CD14-positive monocyte (primary cell): ENCODE measurements at regions not wholly inside any gene's neighbourhood (a gene's known extent, or its start where the extent isn't known, plus 50 kb on each side); places are given as distances from the start of the nearest gene placed in this dataset.

ENCODE experiments used
- DNase-seq, 3 donors: peaks; one replicate each; pipeline ENCODE4 v3.0.0-alpha.2; 2011 to 2022
- H2AFZ ChIP-seq: 2 replicates; pipeline ENCODE4 v1.6.0; 2012; ENCODE audit warnings: mild to moderate bottlenecking, low read depth, low read length, inconsistent platforms; ENCODE audit not compliant: insufficient read depth, poor library complexity, severe bottlenecking
- H3K27ac ChIP-seq, 2 donors: 1 replicate in 1 of 2; 2 replicates in 1 of 2; pipeline ENCODE4 v1.5.1; 2012 to 2013; ENCODE audit warnings: low read length in 2 of 2, control low read depth in 1 of 2, inconsistent platforms in 1 of 2, low read depth in 1 of 2, mild to moderate bottlenecking in 1 of 2
- H3K27me3 ChIP-seq, 2 donors: one replicate each; pipeline versions ENCODE4 v1.6.0 to v1.6.1; 2011 to 2013; ENCODE audit warnings: low read length in 2 of 2; ENCODE audit not compliant: control insufficient read depth in 2 of 2, insufficient read depth in 2 of 2
- H3K36me3 ChIP-seq, 2 donors: replicated peaks in 1 of 2; 1 replicate in 1 of 2; 2 replicates in 1 of 2; pipeline versions ENCODE4 v1.5.1 to v1.6.1; 2012 to 2013; ENCODE audit warnings: low read length in 2 of 2, control low read depth in 1 of 2, inconsistent platforms in 1 of 2, mild to moderate bottlenecking in 1 of 2; ENCODE audit not compliant: insufficient read depth in 2 of 2, control insufficient read depth in 1 of 2
- H3K4me1 ChIP-seq, 2 donors: 1 replicate in 1 of 2; 2 replicates in 1 of 2; pipeline versions ENCODE4 v1.5.1 to v1.6.1; 2012 to 2013; ENCODE audit warnings: low read length in 2 of 2, control low read depth in 1 of 2, inconsistent platforms in 1 of 2, mild to moderate bottlenecking in 1 of 2, moderate library complexity in 1 of 2; ENCODE audit not compliant: insufficient read depth in 2 of 2, control insufficient read depth in 1 of 2
- H3K4me2 ChIP-seq: replicated peaks from 2 replicates; pipeline ENCODE3; 2012; ENCODE audit warnings: low read length, moderate library complexity, mild to moderate bottlenecking; ENCODE audit not compliant: poor library complexity, severe bottlenecking; ENCODE audit errors: extremely low read depth
- H3K4me3 ChIP-seq, 3 experiments: fragments of 200-600 bp in 1 of 3; sonication (generic) in 1 of 3; replicated peaks in 1 of 3; 1 replicate in 2 of 3; 2 replicates in 1 of 3; pipeline ENCODE4 v1.5.1; 2011 to 2013; ENCODE audit warnings: low read length in 3 of 3, mild to moderate bottlenecking in 3 of 3, control low read depth in 2 of 3, low read depth in 2 of 3, inconsistent platforms in 1 of 3, moderate library complexity in 1 of 3
- H3K79me2 ChIP-seq: 2 replicates; pipeline ENCODE4 v1.6.0; 2012; ENCODE audit warnings: mild to moderate bottlenecking, control low read depth, inconsistent platforms, low read length, moderate library complexity; ENCODE audit not compliant: insufficient read depth
- H3K9ac ChIP-seq: 2 replicates; pipeline ENCODE4 v1.6.0; 2017; ENCODE audit warnings: low read length, mild to moderate bottlenecking; ENCODE audit not compliant: insufficient read depth, poor library complexity, severe bottlenecking
- H3K9me3 ChIP-seq, 2 donors: replicated peaks in 1 of 2; 1 replicate in 1 of 2; 2 replicates in 1 of 2; pipeline versions ENCODE4 v1.5.1 to v1.6.1; 2012 to 2013; ENCODE audit warnings: low read length in 2 of 2, control low read depth in 1 of 2; ENCODE audit not compliant: control insufficient read depth in 1 of 2, insufficient read depth in 1 of 2
- H4K20me1 ChIP-seq: 2 replicates; pipeline ENCODE4 v1.6.0; 2012; ENCODE audit warnings: mild to moderate bottlenecking, low read length, control low read depth, moderate library complexity; ENCODE audit not compliant: insufficient read depth
- H3K27ac Mint-ChIP-seq, 7 donors: one replicate each; pipeline ENCODE4 v1.8.0; 2020; ENCODE audit warnings: mild to moderate bottlenecking in 7 of 7, mixed read lengths in 7 of 7, moderate library complexity in 6 of 7, inconsistent platforms in 2 of 7
- H3K27me3 Mint-ChIP-seq, 3 donors: one replicate each; pipeline ENCODE4 v1.8.0; 2021 to 2022; ENCODE audit warnings: low read depth in 3 of 3, mild to moderate bottlenecking in 3 of 3, mixed read lengths in 3 of 3, moderate library complexity in 3 of 3, inconsistent platforms in 1 of 3
- H3K36me3 Mint-ChIP-seq, 2 donors: one replicate each; pipeline ENCODE4 v1.8.0; 2020; ENCODE audit warnings: mixed read lengths in 2 of 2, inconsistent platforms in 1 of 2, mild to moderate bottlenecking in 1 of 2
- H3K4me1 Mint-ChIP-seq: one replicate; pipeline ENCODE4 v1.8.0; 2020; ENCODE audit warnings: mild to moderate bottlenecking, mixed read lengths
- H3K4me3 Mint-ChIP-seq, 2 donors: one replicate each; pipeline ENCODE4 v1.8.0; 2020; ENCODE audit warnings: mild to moderate bottlenecking in 2 of 2, mixed read lengths in 2 of 2, moderate library complexity in 1 of 2
- H3K9me3 Mint-ChIP-seq, 7 donors: one replicate each; pipeline ENCODE4 v1.8.0; 2020 to 2022; ENCODE audit warnings: mixed read lengths in 7 of 7, mild to moderate bottlenecking in 6 of 7, moderate library complexity in 6 of 7, inconsistent platforms in 2 of 7
- CTCF ChIP-seq: fragments of 200-600 bp; IDR thresholded peaks from one replicate; pipeline ENCODE4 v1.8.0; 2022; ENCODE audit warnings: antibody characterized with exemption, mild to moderate bottlenecking
- WGBS: methylation state at CpG from one replicate; pipeline ENCODE4 v1.1.5; 2013; ENCODE audit warnings: missing lambda C conversion rate; ENCODE audit not compliant: insufficient coverage; 5-methylcytosine and 5-hydroxymethylcytosine counted together
- intact Hi-C, 2 donors: fragments of 100-400 bp; cut with micrococcal nuclease; formaldehyde crosslinking; loops; one replicate each; pipeline versions ENCODE4 v1.15.0 to v1.15.1; 2023

GRCh38 chr2:156790343-156791037, 354.3 kb downstream of the GPD2 start:
- intact Hi-C loops: no loop called here
- TF ChIP-seq CTCF: no peak
- Mint-ChIP-seq H3K27ac (no peak overlapping the region), H3K9me3 (peaks cover 0 to 2% (median 0%) of the 10 kb centered on the region in 7 donors), H3K36me3 (no peaks in the 10 kb centered on the region), H3K27me3 (peaks cover 0 to 1% (median 0%) of the 10 kb centered on the region in 3 donors), H3K4me1 (no peaks in the 10 kb centered on the region), H3K4me3 (no peak overlapping the region)
- H3K79me2 ChIP-seq: no peaks in the 10 kb centered on the region
- no peaks in the 10 kb centered on the region for H3K4me1 ChIP-seq
- H3K9ac ChIP-seq: no peak overlapping the region
- no peak overlapping the region for H3K4me2 ChIP-seq
- H4K20me1 ChIP-seq: no peaks in the 10 kb centered on the region
- no peak overlapping the region for H3K27ac ChIP-seq
- 80% methylated on average over 1 of the region's 3 CpGs for WGBS
- H3K4me3 ChIP-seq: no peak overlapping the region
- no peaks in the 10 kb centered on the region for H3K9me3 ChIP-seq
- no peak for DNase-seq
- H3K27me3 ChIP-seq: no peaks in the 10 kb centered on the region
- H2AFZ ChIP-seq: no peak overlapping the region
- no peaks in the 10 kb centered on the region for H3K36me3 ChIP-seq

GRCh38 chr2:156792242-156792840, 356.2 kb downstream of the GPD2 start:
- H3K4me1 Mint-ChIP-seq: no peaks in the 10 kb centered on the region
- H3K27ac Mint-ChIP-seq: no peak overlapping the region
- no peak overlapping the region for H3K4me3 ChIP-seq
- H3K27me3 Mint-ChIP-seq: peaks cover 0 to 1% (median 0%) of the 10 kb centered on the region in 3 donors
- H3K27me3 ChIP-seq: no peaks in the 10 kb centered on the region
- 100% methylated on average over 2 of the region's 9 CpGs for WGBS
- no peaks in the 10 kb centered on the region for H3K36me3 ChIP-seq
- no peak overlapping the region for H2AFZ ChIP-seq
- intact Hi-C loops: no loop called here
- no peaks in the 10 kb centered on the region for H3K9me3 ChIP-seq
- H4K20me1 ChIP-seq: no peaks in the 10 kb centered on the region
- H3K4me3 Mint-ChIP-seq: no peak overlapping the region
- no peak overlapping the region for H3K4me2 ChIP-seq
- H3K79me2 ChIP-seq: no peaks in the 10 kb centered on the region
- H3K9me3 Mint-ChIP-seq: peaks cover 0 to 2% (median 0%) of the 10 kb centered on the region in 7 donors
- no peak for DNase-seq
- H3K36me3 Mint-ChIP-seq: no peaks in the 10 kb centered on the region
- H3K9ac ChIP-seq: no peak overlapping the region
- no peaks in the 10 kb centered on the region for H3K4me1 ChIP-seq
- TF ChIP-seq CTCF: no peak
- no peak overlapping the region for H3K27ac ChIP-seq
